ENCODE measurements at regions not wholly inside any gene's neighbourhood (a gene's known extent, or its start where the extent isn't known, plus 50 kb on each side); places are given as distances from the start of the nearest gene placed in this dataset.
"Not testable (repeated sequence)": the region's sequence is repeated elsewhere in the genome, so short reads cannot be mapped to it uniquely, and the experiment has no call there.

GRCh38 chr20:22055981-22056380, 350.5 kb downstream of the PAX1 start:
- DNase-seq (ENCODE audit: unreplicated experiment): no peak
- Mint-ChIP-seq H3K4me1 (ENCODE audit: insufficient read depth, unreplicated experiment) (no peaks in the 10 kb centered on the region), H3K36me3 (ENCODE audit: insufficient read depth, unreplicated experiment) (no peaks in the 10 kb centered on the region), H3K4me3 (ENCODE audit: unreplicated experiment) (no peak overlapping the region), H3K27me3 (ENCODE audit: insufficient read depth, unreplicated experiment) (peaks cover 53% of the 10 kb centered on the region), H3K9me3 (ENCODE audit: unreplicated experiment) (no peaks in the 10 kb centered on the region), H3K27ac (ENCODE audit: low read depth, unreplicated experiment) (no peak overlapping the region)
- ChIA-PET POLR2A (interaction anchor here (0.9 kb wide), 1 partner anchor 271 kb away, joined by 3 read pairs; no protein-coding TSS in a partner anchor), CTCF (interaction anchor here (0.6 kb wide), 1 partner anchor 1427 kb away, joined by 3 read pairs; no protein-coding TSS in a partner anchor)
- TF ChIP-seq CTCF (IDR thresholded peaks at IDR 0.05; ENCODE audit: unreplicated experiment): no peak
- no TSS peak for BruUV-seq (replicated peaks)
- intact Hi-C loops (cut with micrococcal nuclease): no loop called here

- Mint-ChIP-seq H3K27ac (ENCODE audit: low read depth, unreplicated experiment) (no peak overlapping the region), H3K4me1 (ENCODE audit: insufficient read depth, unreplicated experiment) (no peaks in the 10 kb centered on the region), H3K36me3 (ENCODE audit: insufficient read depth, unreplicated experiment) (no peaks in the 10 kb centered on the region), H3K9me3 (ENCODE audit: unreplicated experiment) (no peaks in the 10 kb centered on the region), H3K27me3 (ENCODE audit: insufficient read depth, unreplicated experiment) (peaks cover 40% of the 10 kb centered on the region), H3K4me3 (ENCODE audit: unreplicated experiment) (no peak overlapping the region)
- TF ChIP-seq CTCF (IDR thresholded peaks at IDR 0.05; ENCODE audit: unreplicated experiment): no peak
- ChIA-PET POLR2A (no interaction called here), CTCF (interaction anchor here (0.6 to 1.4 kb wide), 5 partner anchors 92 to 1839 kb away, joined by 3 to 4 read pairs (median 3); no protein-coding TSS in a partner anchor)
- no TSS peak for BruUV-seq (replicated peaks)
- no peak for DNase-seq (ENCODE audit: unreplicated experiment)
- intact Hi-C loops (cut with micrococcal nuclease): no loop called here
Observed at GRCh38 chr20:22052025-22052650, 346.7 kb downstream of the PAX1 start.

- H3K27me3 Mint-ChIP-seq (ENCODE audit: insufficient read depth, unreplicated experiment): peaks cover 12% of the 10 kb centered on the region
- H3K4me1 Mint-ChIP-seq (ENCODE audit: insufficient read depth, unreplicated experiment); POLR2A ChIA-PET; BruUV-seq (replicated peaks); H3K9me3 Mint-ChIP-seq (ENCODE audit: unreplicated experiment); H3K36me3 Mint-ChIP-seq (ENCODE audit: insufficient read depth, unreplicated experiment); intact Hi-C loops (cut with micrococcal nuclease); H3K27ac Mint-ChIP-seq (ENCODE audit: low read depth, unreplicated experiment); DNase-seq (ENCODE audit: unreplicated experiment); H3K4me3 Mint-ChIP-seq (ENCODE audit: unreplicated experiment): not testable (repeated sequence)
- CTCF ChIA-PET: interaction anchor here (0.6 kb wide), 1 partner anchor 864 kb away, joined by 3 read pairs; no protein-coding TSS in a partner anchor
Observed at GRCh38 chr20:22045956-22046507, 340.6 kb downstream of the PAX1 start.

- BruUV-seq (replicated peaks): no TSS peak
- Mint-ChIP-seq H3K36me3 (ENCODE audit: insufficient read depth, unreplicated experiment) (no peaks in the 10 kb centered on the region), H3K27me3 (ENCODE audit: insufficient read depth, unreplicated experiment) (peaks cover under 1% of the 10 kb centered on the region), H3K9me3 (ENCODE audit: unreplicated experiment) (no peaks in the 10 kb centered on the region), H3K4me1 (ENCODE audit: insufficient read depth, unreplicated experiment) (no peaks in the 10 kb centered on the region), H3K27ac (ENCODE audit: low read depth, unreplicated experiment) (no peak overlapping the region), H3K4me3 (ENCODE audit: unreplicated experiment) (no peak overlapping the region)
- DNase-seq (ENCODE audit: unreplicated experiment): no peak
- POLR2A ChIA-PET: no interaction called here
- no peak for TF ChIP-seq CTCF (IDR thresholded peaks at IDR 0.05; ENCODE audit: unreplicated experiment)
- intact Hi-C loops (cut with micrococcal nuclease): no loop called here
- CTCF ChIA-PET: no interaction called here
Observed at GRCh38 chr20:22027423-22027822, 322.0 kb downstream of the PAX1 start.
